Neural cell (in vitro differentiated cells): ENCODE measurements at regions not wholly inside any gene's neighbourhood (a gene's known extent, or its start where the extent isn't known, plus 50 kb on each side); places are given as distances from the start of the nearest gene placed in this dataset.

Experiments used
- H2AFZ ChIP-seq: fragments of 200-600, 300-800 bp; sonication (generic), shearing (Covaris generic); 2 replicates; pipeline ENCODE4 v1.6.0; 2014; ENCODE audit warnings: low read depth, mild to moderate bottlenecking, antibody characterized with exemption, low read length, moderate library complexity
- H3F3A ChIP-seq: fragments of 200-600 bp; shearing (Covaris generic); 2 replicates; pipeline ENCODE4 v1.6.1; 2016; ENCODE audit warnings: mild to moderate bottlenecking, moderate library complexity, mixed read lengths, antibody characterized with exemption, low read length; ENCODE audit not compliant: insufficient read depth, poor library complexity, severe bottlenecking
- H3K27ac ChIP-seq: fragments of 200-600, 300-800 bp; sonication (generic), shearing (Covaris generic); 2 replicates; pipeline ENCODE4 v1.5.1; 2014; ENCODE audit warnings: mild to moderate bottlenecking, low read length, moderate library complexity
- H3K27me3 ChIP-seq: fragments of 300-800, 200-600 bp; sonication (generic), shearing (Covaris generic); 2 replicates; pipeline ENCODE4 v1.6.0; 2014; ENCODE audit warnings: mild to moderate bottlenecking, low read depth, low read length, moderate library complexity; ENCODE audit not compliant: insufficient read depth
- H3K36me3 ChIP-seq: fragments of 300-800, 200-600 bp; sonication (generic), shearing (Covaris generic); 2 replicates; pipeline ENCODE4 v1.5.1; 2014; ENCODE audit warnings: mild to moderate bottlenecking, antibody characterized with exemption, low read length, moderate library complexity; ENCODE audit not compliant: insufficient read depth
- H3K4me2 ChIP-seq: fragments of 300-800, 200-600 bp; sonication (generic), shearing (Covaris generic); 2 replicates; pipeline ENCODE4 v1.6.0; 2014; ENCODE audit warnings: mild to moderate bottlenecking, low read length
- H3K4me3 ChIP-seq: fragments of 300-800, 200-600 bp; sonication (generic), shearing (Covaris generic); 2 replicates; pipeline ENCODE4 v1.5.1; 2014; ENCODE audit warnings: mild to moderate bottlenecking, low read length, moderate library complexity
- H3K79me2 ChIP-seq: fragments of 200-600 bp; shearing (Covaris generic); replicated peaks from 2 replicates; pipeline ENCODE4 v1.6.0; 2014; ENCODE audit warnings: mild to moderate bottlenecking, low read length, moderate library complexity; ENCODE audit not compliant: insufficient read depth
- H3K9ac ChIP-seq: fragments of 300-800, 200-600 bp; sonication (generic), shearing (Covaris generic); 2 replicates; pipeline ENCODE4 v1.6.1; 2016; ENCODE audit warnings: mild to moderate bottlenecking, low read length, mixed read lengths
- H3K9me2 ChIP-seq: fragments of 200-600 bp; shearing (Covaris generic); 2 replicates; pipeline ENCODE4 v1.6.1; 2016; ENCODE audit warnings: mild to moderate bottlenecking, low read length, mixed read lengths; ENCODE audit not compliant: insufficient read depth
- H3K9me3 ChIP-seq: fragments of 200-600, 300-800 bp; sonication (generic), shearing (Covaris generic); 2 replicates; pipeline ENCODE4 v1.6.1; 2016; ENCODE audit warnings: mild to moderate bottlenecking, mixed run types, low read length, moderate library complexity, mixed read lengths
- H4K20me1 ChIP-seq: fragments of 200-600 bp; shearing (Covaris generic); 2 replicates; pipeline ENCODE4 v1.6.1; 2016; ENCODE audit warnings: mild to moderate bottlenecking, mixed run types; ENCODE audit not compliant: insufficient read depth
- EP300 ChIP-seq: fragments of 450-650 bp; conservative IDR thresholded peaks from 2 replicates; pipeline ENCODE4 v1.6.1; 2014; ENCODE audit warnings: antibody characterized with exemption, mild to moderate bottlenecking, moderate library complexity; ENCODE audit not compliant: poor library complexity, severe bottlenecking
- EZH2 ChIP-seq: fragments of 200-600, 300-800 bp; shearing (Covaris generic), sonication (generic); IDR thresholded peaks from 2 replicates; pipeline ENCODE4 v1.6.1; 2014; ENCODE audit warnings: antibody characterized with exemption, low read length, borderline replicate concordance, mild to moderate bottlenecking; ENCODE audit not compliant: insufficient read depth, poor library complexity, severe bottlenecking
- MXI1 ChIP-seq: fragments of 450-650 bp; conservative IDR thresholded peaks from 2 replicates; pipeline ENCODE4 v1.6.1; 2014; ENCODE audit warnings: antibody characterized with exemption, mild to moderate bottlenecking; ENCODE audit not compliant: poor library complexity, severe bottlenecking
- POLR2AphosphoS5 ChIP-seq: IDR thresholded peaks from 2 replicates; pipeline ENCODE4 v1.6.1; 2012
- RAD21 ChIP-seq: fragments of 450-650 bp; conservative IDR thresholded peaks from 2 replicates; pipeline ENCODE4 v1.6.1; 2014; ENCODE audit warnings: antibody characterized with exemption, mild to moderate bottlenecking, moderate library complexity
- SMC3 ChIP-seq: fragments of 450-650 bp; conservative IDR thresholded peaks from 2 replicates; pipeline ENCODE4 v1.6.1; 2014; ENCODE audit warnings: antibody characterized with exemption, mild to moderate bottlenecking, moderate library complexity; ENCODE audit not compliant: poor library complexity
- TAF1 ChIP-seq: IDR thresholded peaks from 2 replicates; pipeline ENCODE4 v1.6.1; 2012; ENCODE audit warnings: low read depth
- TF ChIP-seq, protein P1 (sequence below): IDR thresholded peaks from 2 replicates; pipeline ENCODE4 v1.6.1; 2012; ENCODE audit warnings: borderline replicate concordance
- TF ChIP-seq, protein P2 (sequence below): fragments of 450-650 bp; IDR thresholded peaks from 2 replicates; pipeline ENCODE4 v1.5.1; 2014; ENCODE audit warnings: antibody characterized with exemption, mild to moderate bottlenecking, moderate library complexity; ENCODE audit not compliant: poor library complexity, severe bottlenecking

DNA sequence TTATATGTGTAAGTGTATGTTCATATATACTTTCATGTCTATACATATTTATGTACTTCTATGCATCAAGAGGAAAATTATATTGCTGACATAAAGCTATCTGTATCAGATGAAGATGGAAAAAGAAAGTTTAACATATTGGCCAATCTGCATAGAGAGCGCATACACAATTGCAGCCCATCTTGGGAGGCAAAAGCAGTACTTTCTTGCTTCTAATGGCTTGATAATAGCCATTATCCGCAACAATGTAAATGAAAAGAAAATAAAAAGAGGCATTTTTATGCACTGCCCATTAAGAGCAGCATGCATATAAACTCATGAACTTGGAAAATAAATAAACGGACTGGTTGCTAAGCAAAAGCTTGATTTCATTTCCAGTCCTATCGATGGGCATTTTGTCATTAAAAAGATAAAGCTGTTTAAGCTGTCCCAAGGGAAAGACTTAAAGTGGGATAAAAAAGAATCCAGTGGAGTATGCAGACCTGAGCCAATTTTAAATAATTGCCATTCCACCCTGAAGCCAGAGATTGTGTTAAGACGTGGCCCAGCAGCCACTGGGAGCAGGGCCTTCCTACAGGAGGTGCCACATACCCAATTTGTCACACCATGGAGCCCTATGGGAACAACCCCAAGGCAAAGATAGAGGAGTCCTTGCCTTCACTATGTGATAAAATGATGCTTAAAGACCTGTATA is 183.6 kb upstream of the CDH11 start:
- no peak overlapping the region for H3K4me2 ChIP-seq
- H3K27me3 ChIP-seq, result no peaks in the 10 kb centered on the region
- H3K9me3 ChIP-seq, result no peaks in the 10 kb centered on the region
- no peaks in the 10 kb centered on the region for H3F3A ChIP-seq
- peak overlapping the region; percentile 79 for H3K27ac ChIP-seq
- no peak for TF ChIP-seq RAD21
- TF ChIP-seq, protein P1, sequence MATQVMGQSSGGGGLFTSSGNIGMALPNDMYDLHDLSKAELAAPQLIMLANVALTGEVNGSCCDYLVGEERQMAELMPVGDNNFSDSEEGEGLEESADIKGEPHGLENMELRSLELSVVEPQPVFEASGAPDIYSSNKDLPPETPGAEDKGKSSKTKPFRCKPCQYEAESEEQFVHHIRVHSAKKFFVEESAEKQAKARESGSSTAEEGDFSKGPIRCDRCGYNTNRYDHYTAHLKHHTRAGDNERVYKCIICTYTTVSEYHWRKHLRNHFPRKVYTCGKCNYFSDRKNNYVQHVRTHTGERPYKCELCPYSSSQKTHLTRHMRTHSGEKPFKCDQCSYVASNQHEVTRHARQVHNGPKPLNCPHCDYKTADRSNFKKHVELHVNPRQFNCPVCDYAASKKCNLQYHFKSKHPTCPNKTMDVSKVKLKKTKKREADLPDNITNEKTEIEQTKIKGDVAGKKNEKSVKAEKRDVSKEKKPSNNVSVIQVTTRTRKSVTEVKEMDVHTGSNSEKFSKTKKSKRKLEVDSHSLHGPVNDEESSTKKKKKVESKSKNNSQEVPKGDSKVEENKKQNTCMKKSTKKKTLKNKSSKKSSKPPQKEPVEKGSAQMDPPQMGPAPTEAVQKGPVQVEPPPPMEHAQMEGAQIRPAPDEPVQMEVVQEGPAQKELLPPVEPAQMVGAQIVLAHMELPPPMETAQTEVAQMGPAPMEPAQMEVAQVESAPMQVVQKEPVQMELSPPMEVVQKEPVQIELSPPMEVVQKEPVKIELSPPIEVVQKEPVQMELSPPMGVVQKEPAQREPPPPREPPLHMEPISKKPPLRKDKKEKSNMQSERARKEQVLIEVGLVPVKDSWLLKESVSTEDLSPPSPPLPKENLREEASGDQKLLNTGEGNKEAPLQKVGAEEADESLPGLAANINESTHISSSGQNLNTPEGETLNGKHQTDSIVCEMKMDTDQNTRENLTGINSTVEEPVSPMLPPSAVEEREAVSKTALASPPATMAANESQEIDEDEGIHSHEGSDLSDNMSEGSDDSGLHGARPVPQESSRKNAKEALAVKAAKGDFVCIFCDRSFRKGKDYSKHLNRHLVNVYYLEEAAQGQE, result no peak
- TF ChIP-seq TAF1, result no peak
- TF ChIP-seq SMC3, result no peak
- no peak for TF ChIP-seq EZH2
- TF ChIP-seq, protein P2, sequence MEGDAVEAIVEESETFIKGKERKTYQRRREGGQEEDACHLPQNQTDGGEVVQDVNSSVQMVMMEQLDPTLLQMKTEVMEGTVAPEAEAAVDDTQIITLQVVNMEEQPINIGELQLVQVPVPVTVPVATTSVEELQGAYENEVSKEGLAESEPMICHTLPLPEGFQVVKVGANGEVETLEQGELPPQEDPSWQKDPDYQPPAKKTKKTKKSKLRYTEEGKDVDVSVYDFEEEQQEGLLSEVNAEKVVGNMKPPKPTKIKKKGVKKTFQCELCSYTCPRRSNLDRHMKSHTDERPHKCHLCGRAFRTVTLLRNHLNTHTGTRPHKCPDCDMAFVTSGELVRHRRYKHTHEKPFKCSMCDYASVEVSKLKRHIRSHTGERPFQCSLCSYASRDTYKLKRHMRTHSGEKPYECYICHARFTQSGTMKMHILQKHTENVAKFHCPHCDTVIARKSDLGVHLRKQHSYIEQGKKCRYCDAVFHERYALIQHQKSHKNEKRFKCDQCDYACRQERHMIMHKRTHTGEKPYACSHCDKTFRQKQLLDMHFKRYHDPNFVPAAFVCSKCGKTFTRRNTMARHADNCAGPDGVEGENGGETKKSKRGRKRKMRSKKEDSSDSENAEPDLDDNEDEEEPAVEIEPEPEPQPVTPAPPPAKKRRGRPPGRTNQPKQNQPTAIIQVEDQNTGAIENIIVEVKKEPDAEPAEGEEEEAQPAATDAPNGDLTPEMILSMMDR, result no peak
- TF ChIP-seq EP300, result no peak
- TF ChIP-seq MXI1, result no peak
- no peak for TF ChIP-seq POLR2AphosphoS5
- peak overlapping the region; percentile 40 for H3K9ac ChIP-seq
- no peak overlapping the region for H2AFZ ChIP-seq
- H4K20me1 ChIP-seq, result no peaks in the 10 kb centered on the region
- H3K9me2 ChIP-seq, result no peaks in the 10 kb centered on the region
- H3K79me2 ChIP-seq, result no peaks in the 10 kb centered on the region
- peak overlapping the region; percentile 1 for H3K4me3 ChIP-seq
- H3K36me3 ChIP-seq, result no peaks in the 10 kb centered on the region

DNA sequence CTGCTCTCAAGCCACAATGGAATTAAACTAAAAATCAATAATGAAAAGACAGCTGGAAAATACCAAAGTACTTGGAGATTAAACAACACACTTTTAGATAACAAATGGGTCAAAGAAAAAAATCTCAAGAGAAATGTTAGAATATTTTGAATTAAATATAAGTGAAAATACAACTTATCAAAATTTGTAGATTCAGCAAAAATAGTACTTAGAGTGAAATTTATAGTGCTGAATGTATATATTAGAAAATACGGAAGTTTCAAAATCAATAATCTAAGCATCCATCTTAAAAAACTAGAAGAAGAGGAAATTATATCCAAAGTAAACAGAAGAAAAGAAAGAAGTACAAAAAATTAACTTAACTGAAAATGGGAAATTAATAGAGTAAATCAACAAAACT is 179.2 kb upstream of the CDH11 start:
- no peak overlapping the region for H2AFZ ChIP-seq
- no peak overlapping the region for H3K4me3 ChIP-seq
- H3F3A ChIP-seq, result no peaks in the 10 kb centered on the region
- H3K79me2 ChIP-seq, result no peaks in the 10 kb centered on the region
- H3K9me2 ChIP-seq, result no peaks in the 10 kb centered on the region
- H3K4me2 ChIP-seq, result no peak overlapping the region
- H3K27me3 ChIP-seq, result no peaks in the 10 kb centered on the region
- H3K27ac ChIP-seq, result no peak overlapping the region
- H3K36me3 ChIP-seq, result no peaks in the 10 kb centered on the region
- H3K9ac ChIP-seq, result no peak overlapping the region
- no peak for TF ChIP-seq SMC3
- no peak for TF ChIP-seq EP300
- TF ChIP-seq POLR2AphosphoS5, result no peak
- TF ChIP-seq, protein P2, result no peak
- TF ChIP-seq, protein P1, result no peak
- no peak for TF ChIP-seq RAD21
- TF ChIP-seq EZH2, result no peak
- TF ChIP-seq MXI1, result no peak
- TF ChIP-seq TAF1, result no peak
- H4K20me1 ChIP-seq, result no peaks in the 10 kb centered on the region
- H3K9me3 ChIP-seq, result no peaks in the 10 kb centered on the region
